ENCODE measurements at regions not wholly inside any gene's neighbourhood (a gene's known extent, or its start where the extent isn't known, plus 50 kb on each side); places are given as distances from the start of the nearest gene placed in this dataset.
"Not testable (repeated sequence)": the region's sequence is repeated elsewhere in the genome, so short reads cannot be mapped to it uniquely, and the experiment has no call there.

GRCh38 chr12:31217356-31218130 is 108.4 kb downstream of the SINHCAF start:
- H3K4me1 ChIP-seq (ENCODE audit: control insufficient read depth, insufficient read depth, low read length): peaks cover 40% of the 10 kb centered on the region
- no peaks in the 10 kb centered on the region for H3K9me3 ChIP-seq (ENCODE audit: control insufficient read depth, insufficient read depth, low read depth, low read length)
- no peaks in the 10 kb centered on the region for H3K36me3 ChIP-seq (ENCODE audit: control insufficient read depth, insufficient read depth, low read length)
- no peak overlapping the region for H3K27ac ChIP-seq (ENCODE audit: low read depth, low read length)
- H3K9ac ChIP-seq (ENCODE audit: low read length): no peak overlapping the region
- no peak overlapping the region; the same call in 1 of the 2 replicates for H3K4me3 ChIP-seq (ENCODE audit: low read depth, low read length)
- H3K27me3 ChIP-seq (ENCODE audit: control insufficient read depth, insufficient read depth, low read length): peaks cover 29% of the 10 kb centered on the region

- peak overlapping the region; percentile 16; the same call in 1 of the 2 replicates for H3K4me3 ChIP-seq (ENCODE audit: low read depth, low read length)
- H3K36me3 ChIP-seq (ENCODE audit: control insufficient read depth, insufficient read depth, low read length): no peaks in the 10 kb centered on the region
- H3K9me3 ChIP-seq (ENCODE audit: control insufficient read depth, insufficient read depth, low read depth, low read length): no peaks in the 10 kb centered on the region
- H3K27me3 ChIP-seq (ENCODE audit: control insufficient read depth, insufficient read depth, low read length): peaks cover 29% of the 10 kb centered on the region
- H3K9ac ChIP-seq (ENCODE audit: low read length): no peak overlapping the region
- H3K27ac ChIP-seq (ENCODE audit: low read depth, low read length): no peak overlapping the region
- peaks cover 40% of the 10 kb centered on the region for H3K4me1 ChIP-seq (ENCODE audit: control insufficient read depth, insufficient read depth, low read length)
These were observed 107.5 kb downstream of the SINHCAF start for GRCh38 chr12:31218203-31219025.

GRCh38 chr12:31219521-31219920 is 106.4 kb downstream of the SINHCAF start:
- Histone ChIP-seq H3K4me3 (ENCODE audit: low read depth, low read length) (no peak overlapping the region), H3K27me3 (ENCODE audit: control insufficient read depth, insufficient read depth, low read length) (peaks cover 29% of the 10 kb centered on the region), H3K9me3 (ENCODE audit: control insufficient read depth, insufficient read depth, low read depth, low read length) (no peaks in the 10 kb centered on the region), H3K27ac (ENCODE audit: low read depth, low read length) (no peak overlapping the region), H3K36me3 (ENCODE audit: control insufficient read depth, insufficient read depth, low read length) (no peaks in the 10 kb centered on the region), H3K4me1 (ENCODE audit: control insufficient read depth, insufficient read depth, low read length) (peaks cover 41% of the 10 kb centered on the region), H3K9ac (ENCODE audit: low read length) (no peak overlapping the region)

GRCh38 chr12:31220061-31220460 is 105.9 kb downstream of the SINHCAF start:
- Histone ChIP-seq H3K4me3 (ENCODE audit: low read depth, low read length) (no peak overlapping the region), H3K36me3 (ENCODE audit: control insufficient read depth, insufficient read depth, low read length) (no peaks in the 10 kb centered on the region), H3K27ac (ENCODE audit: low read depth, low read length) (no peak overlapping the region), H3K4me1 (ENCODE audit: control insufficient read depth, insufficient read depth, low read length) (peaks cover 47% of the 10 kb centered on the region), H3K27me3 (ENCODE audit: control insufficient read depth, insufficient read depth, low read length) (peaks cover 29% of the 10 kb centered on the region), H3K9me3 (ENCODE audit: control insufficient read depth, insufficient read depth, low read depth, low read length) (no peaks in the 10 kb centered on the region), H3K9ac (ENCODE audit: low read length) (no peak overlapping the region)

- no peaks in the 10 kb centered on the region for H3K36me3 ChIP-seq (ENCODE audit: control insufficient read depth, insufficient read depth, low read length)
- no peak overlapping the region for H3K9ac ChIP-seq (ENCODE audit: low read length)
- H3K27ac ChIP-seq (ENCODE audit: low read depth, low read length): no peak overlapping the region
- peaks cover 55% of the 10 kb centered on the region for H3K4me1 ChIP-seq (ENCODE audit: control insufficient read depth, insufficient read depth, low read length)
- H3K27me3 ChIP-seq (ENCODE audit: control insufficient read depth, insufficient read depth, low read length): peaks cover 29% of the 10 kb centered on the region
- no peaks in the 10 kb centered on the region for H3K9me3 ChIP-seq (ENCODE audit: control insufficient read depth, insufficient read depth, low read depth, low read length)
- no peak overlapping the region for H3K4me3 ChIP-seq (ENCODE audit: low read depth, low read length)
These were observed 105.1 kb downstream of the SINHCAF start for GRCh38 chr12:31220633-31221550.

- Histone ChIP-seq H3K36me3 (ENCODE audit: control insufficient read depth, insufficient read depth, low read length) (no peaks in the 10 kb centered on the region), H3K4me3 (ENCODE audit: low read depth, low read length) (no peak overlapping the region), H3K9ac (ENCODE audit: low read length) (no peak overlapping the region), H3K9me3 (ENCODE audit: control insufficient read depth, insufficient read depth, low read depth, low read length) (no peaks in the 10 kb centered on the region), H3K27me3 (ENCODE audit: control insufficient read depth, insufficient read depth, low read length) (peaks cover 29% of the 10 kb centered on the region), H3K27ac (ENCODE audit: low read depth, low read length) (no peak overlapping the region), H3K4me1 (ENCODE audit: control insufficient read depth, insufficient read depth, low read length) (peaks cover 55% of the 10 kb centered on the region)
These were observed 104.4 kb downstream of the SINHCAF start for GRCh38 chr12:31221551-31221945.

- Histone ChIP-seq H3K9me3 (ENCODE audit: control insufficient read depth, insufficient read depth, low read depth, low read length) (no peaks in the 10 kb centered on the region), H3K27me3 (ENCODE audit: control insufficient read depth, insufficient read depth, low read length) (peaks cover 22% of the 10 kb centered on the region), H3K4me3 (ENCODE audit: low read depth, low read length) (no peak overlapping the region), H3K4me1 (ENCODE audit: control insufficient read depth, insufficient read depth, low read length) (peaks cover 49% of the 10 kb centered on the region), H3K27ac (ENCODE audit: low read depth, low read length) (no peak overlapping the region), H3K36me3 (ENCODE audit: control insufficient read depth, insufficient read depth, low read length) (no peaks in the 10 kb centered on the region), H3K9ac (ENCODE audit: low read length) (no peak overlapping the region)
These were observed 103.2 kb downstream of the SINHCAF start for GRCh38 chr12:31222620-31223222.

- not testable (repeated sequence) for H3K36me3 ChIP-seq (ENCODE audit: control insufficient read depth, insufficient read depth, low read length); H3K4me3 ChIP-seq (ENCODE audit: low read depth, low read length); H3K27ac ChIP-seq (ENCODE audit: low read depth, low read length); H3K9me3 ChIP-seq (ENCODE audit: control insufficient read depth, insufficient read depth, low read depth, low read length); H3K9ac ChIP-seq (ENCODE audit: low read length)
- H3K4me1 ChIP-seq (ENCODE audit: control insufficient read depth, insufficient read depth, low read length): peaks cover 40% of the 10 kb centered on the region
- H3K27me3 ChIP-seq (ENCODE audit: control insufficient read depth, insufficient read depth, low read length): peaks cover 13% of the 10 kb centered on the region
These were observed 102.3 kb downstream of the SINHCAF start for GRCh38 chr12:31223640-31224039.

- no peak overlapping the region for H3K4me3 ChIP-seq (ENCODE audit: low read depth, low read length)
- no peaks in the 10 kb centered on the region for H3K9me3 ChIP-seq (ENCODE audit: control insufficient read depth, insufficient read depth, low read depth, low read length)
- peaks cover 30% of the 10 kb centered on the region for H3K4me1 ChIP-seq (ENCODE audit: control insufficient read depth, insufficient read depth, low read length)
- H3K36me3 ChIP-seq (ENCODE audit: control insufficient read depth, insufficient read depth, low read length): no peaks in the 10 kb centered on the region
- H3K27me3 ChIP-seq (ENCODE audit: control insufficient read depth, insufficient read depth, low read length): peaks cover 11% of the 10 kb centered on the region; the same call in 1 of the 2 replicates
- no peak overlapping the region for H3K27ac ChIP-seq (ENCODE audit: low read depth, low read length)
- no peak overlapping the region for H3K9ac ChIP-seq (ENCODE audit: low read length)
These were observed 101.0 kb downstream of the SINHCAF start for GRCh38 chr12:31224768-31225448.
